Keratinocyte (primary cell): ENCODE measurements at regions not wholly inside any gene's neighbourhood (a gene's known extent, or its start where the extent isn't known, plus 50 kb on each side); places are given as distances from the start of the nearest gene placed in this dataset.
"Not testable (repeated sequence)": the region's sequence is repeated elsewhere in the genome, so short reads cannot be mapped to it uniquely, and the experiment has no call there.

Experiments used
- DNase-seq: peaks from one replicate; pipeline ENCODE4 v3.0.0-alpha.2; 2011; ENCODE audit warnings: low read depth, missing footprints, low spot score
- FAIRE-seq: peaks from 2 replicates; lab custom pipeline; 2011; peaks lifted over from hg19 to GRCh38; lab: Jason Lieb, UNC
- H2AFZ ChIP-seq: 2 replicates; pipeline ENCODE4 v1.6.0; 2012; ENCODE audit warnings: low read length, control low read depth, inconsistent platforms; ENCODE audit not compliant: control insufficient read depth
- H3K27ac ChIP-seq: 2 replicates; pipeline ENCODE4 v1.5.1; 2011; ENCODE audit warnings: low read length; ENCODE audit not compliant: control insufficient read depth, insufficient read depth
- H3K27me3 ChIP-seq: 3 replicates; pipeline ENCODE4 v1.6.0; 2011; ENCODE audit warnings: low read length; ENCODE audit not compliant: control insufficient read depth, insufficient read depth; ENCODE audit errors: extremely low read depth
- H3K36me3 ChIP-seq, 2 experiments: 2 replicates in 1 of 2; 3 replicates in 1 of 2; pipeline ENCODE4 v1.5.1; 2011; ENCODE audit warnings: low read length in 2 of 2, mild to moderate bottlenecking in 1 of 2; ENCODE audit not compliant: control insufficient read depth in 2 of 2, insufficient read depth in 2 of 2; ENCODE audit errors: extremely low read depth in 1 of 2
- H3K4me1 ChIP-seq: 3 replicates; pipeline ENCODE4 v1.5.1; 2011; ENCODE audit warnings: low read length; ENCODE audit not compliant: control insufficient read depth, insufficient read depth; ENCODE audit errors: extremely low read depth
- H3K4me2 ChIP-seq: 3 replicates; pipeline ENCODE4 v1.6.0; 2011; ENCODE audit warnings: low read depth, low read length; ENCODE audit not compliant: control insufficient read depth, insufficient read depth; ENCODE audit errors: extremely low read depth
- H3K4me3 ChIP-seq, 3 experiments: fragments of 200-600 bp in 1 of 3; sonication (generic) in 1 of 3; 2 replicates in 2 of 3; 3 replicates in 1 of 3; pipeline ENCODE4 v1.5.1; 2011 to 2016; ENCODE audit warnings: low read length in 3 of 3, mild to moderate bottlenecking in 3 of 3, control low read depth in 2 of 3, inconsistent platforms in 1 of 3, low read depth in 1 of 3, mixed read lengths in 1 of 3, mixed run types in 1 of 3, moderate library complexity in 1 of 3; ENCODE audit not compliant: control insufficient read depth in 2 of 3, insufficient read depth in 2 of 3; ENCODE audit errors: extremely low read depth in 1 of 3
- H3K79me2 ChIP-seq: 2 replicates; pipeline ENCODE4 v1.6.0; 2012; ENCODE audit warnings: low read length; ENCODE audit not compliant: control insufficient read depth, insufficient read depth
- H3K9ac ChIP-seq: 3 replicates; pipeline ENCODE4 v1.6.0; 2011; ENCODE audit warnings: low read length; ENCODE audit not compliant: control insufficient read depth, insufficient read depth; ENCODE audit errors: extremely low read depth
- H3K9me1 ChIP-seq: 3 replicates; pipeline ENCODE4 v1.6.0; 2011; ENCODE audit warnings: low read length; ENCODE audit not compliant: control insufficient read depth, insufficient read depth; ENCODE audit errors: extremely low read depth
- H3K9me3 ChIP-seq: 2 replicates; pipeline ENCODE4 v1.5.1; 2012; ENCODE audit warnings: low read depth, low read length; ENCODE audit not compliant: control insufficient read depth
- H4K20me1 ChIP-seq: 3 replicates; pipeline ENCODE4 v1.6.0; 2011; ENCODE audit warnings: low read length; ENCODE audit not compliant: control insufficient read depth, insufficient read depth; ENCODE audit errors: extremely low read depth
- CTCF ChIP-seq, 3 experiments: IDR thresholded peaks in 1 of 3; conservative IDR thresholded peaks in 1 of 3; optimal IDR thresholded peaks in 1 of 3; 2 replicates in 2 of 3; 3 replicates in 1 of 3; pipeline versions ENCODE3 to v1.5.1; 2011; ENCODE audit warnings: low read length in 3 of 3, mild to moderate bottlenecking in 3 of 3, moderate library complexity in 2 of 3, control low read depth in 1 of 3, inconsistent platforms in 1 of 3; ENCODE audit not compliant: insufficient read depth in 2 of 3; ENCODE audit errors: extremely low read depth in 1 of 3
- EZH2 ChIP-seq: IDR thresholded peaks from one replicate; pipeline ENCODE4 v1.6.1; 2012; ENCODE audit warnings: inconsistent platforms, mild to moderate bottlenecking, low read length, moderate library complexity
- dilution Hi-C: fragments of 300-500 bp; cut with MboI; formaldehyde crosslinking; loops from one replicate; pipeline ENCODE4 v1.7.0; 2020; ENCODE audit warnings: low sequenced_read_pairs; ENCODE audit not compliant: extremely low pct_ligation_motif_present

- H3K27ac ChIP-seq: no peak overlapping the region
- DNase-seq (no peak), FAIRE-seq (no peak)
- H3K27me3 ChIP-seq: no peaks in the 10 kb centered on the region
- H3K79me2 ChIP-seq: no peaks in the 10 kb centered on the region
- TF ChIP-seq EZH2 (no peak), CTCF (optimal IDR thresholded peaks at IDR 0.05 in 1 of 3, IDR thresholded peaks at IDR 0.05 in 1 of 3, conservative IDR thresholded peaks at IDR 0.05 in 1 of 3; ENCODE audit: extremely low read depth in 1 of 3, insufficient read depth in 2 of 3, low read length in 3 of 3) (no peak)
- H3K9me3 ChIP-seq: no peaks in the 10 kb centered on the region
- peaks cover 14% of the 10 kb centered on the region for H3K4me1 ChIP-seq
- H2AFZ ChIP-seq: no peak overlapping the region
- H3K9ac ChIP-seq: no peak overlapping the region
- no peaks in the 10 kb centered on the region for H3K36me3 ChIP-seq
- no peaks in the 10 kb centered on the region for H4K20me1 ChIP-seq
- no peak overlapping the region for H3K4me2 ChIP-seq
- dilution Hi-C loops: no loop called here
- H3K9me1 ChIP-seq: no peaks in the 10 kb centered on the region
- no peak overlapping the region for H3K4me3 ChIP-seq
Measured at GRCh38 chr9:78989031-78989658, 582.6 kb upstream of the TLE4 start.

GRCh38 chr9:78994471-78994870 lies 577.3 kb upstream of the TLE4 start:
- no peak overlapping the region for H3K4me2 ChIP-seq
- dilution Hi-C loops: no loop called here
- TF ChIP-seq CTCF (optimal IDR thresholded peaks at IDR 0.05 in 1 of 3, IDR thresholded peaks at IDR 0.05 in 1 of 3, conservative IDR thresholded peaks at IDR 0.05 in 1 of 3; ENCODE audit: extremely low read depth in 1 of 3, insufficient read depth in 2 of 3, low read length in 3 of 3) (no peak), EZH2 (no peak)
- H4K20me1 ChIP-seq: no peaks in the 10 kb centered on the region
- no peaks in the 10 kb centered on the region for H3K9me1 ChIP-seq
- no peak overlapping the region for H3K27ac ChIP-seq
- H3K9ac ChIP-seq: no peak overlapping the region
- H3K36me3 ChIP-seq: no peaks in the 10 kb centered on the region
- H2AFZ ChIP-seq: no peak overlapping the region
- H3K9me3 ChIP-seq: no peaks in the 10 kb centered on the region
- peaks cover 3% of the 10 kb centered on the region for H3K4me1 ChIP-seq
- FAIRE-seq: no peak
- H3K27me3 ChIP-seq: no peaks in the 10 kb centered on the region
- H3K4me3 ChIP-seq: no peak overlapping the region
- no peaks in the 10 kb centered on the region for H3K79me2 ChIP-seq
- DNase-seq: no peak

DNA sequence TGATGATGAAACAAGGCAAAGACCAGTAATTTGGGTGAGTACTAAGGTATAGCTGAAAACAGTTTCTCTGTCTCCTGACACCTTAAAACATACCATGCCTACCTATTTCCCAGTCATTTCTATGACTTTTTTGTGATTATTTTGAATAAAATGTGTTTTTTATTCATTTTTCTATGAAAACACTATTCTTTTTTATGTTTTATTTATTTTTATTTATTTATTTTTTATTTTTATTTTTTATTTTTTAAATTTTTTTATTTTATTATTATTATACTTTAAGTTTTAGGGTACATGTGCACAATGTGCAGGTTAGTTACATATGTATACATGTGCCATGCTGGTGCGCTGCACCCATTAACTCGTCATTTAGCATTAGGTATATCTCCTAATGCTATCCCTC lies 576.8 kb upstream of the TLE4 start:
- H3K4me2 ChIP-seq, DNase-seq, H3K36me3 ChIP-seq, H3K27me3 ChIP-seq, H2AFZ ChIP-seq, FAIRE-seq, H3K9me3 ChIP-seq, H3K79me2 ChIP-seq, H3K4me1 ChIP-seq, H3K4me3 ChIP-seq, H3K9ac ChIP-seq, H3K9me1 ChIP-seq, H4K20me1 ChIP-seq, H3K27ac ChIP-seq, dilution Hi-C loops: not testable (repeated sequence)
